ENCODE measurements at regions not wholly inside any gene's neighbourhood (a gene's known extent, or its start where the extent isn't known, plus 50 kb on each side); places are given as distances from the start of the nearest gene placed in this dataset.

DNA sequence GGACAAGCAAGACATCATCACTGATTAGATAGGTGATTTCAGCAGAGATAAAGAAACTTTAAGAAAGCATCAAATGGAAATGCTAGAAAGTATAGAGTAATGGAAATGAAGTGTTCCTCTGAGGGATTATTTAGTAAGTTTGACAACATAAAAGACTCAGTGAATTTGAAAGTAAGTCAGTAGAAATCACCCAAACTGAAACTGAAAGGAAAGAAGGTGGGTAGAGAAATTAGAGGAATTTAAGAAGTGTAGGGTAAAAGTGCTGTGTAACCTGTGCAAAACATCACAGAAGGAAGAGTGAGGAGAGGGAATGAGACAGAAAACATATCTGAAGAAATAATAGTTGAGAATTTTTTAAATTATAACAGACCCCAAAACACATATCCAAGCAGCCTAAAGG lies 343.1 kb downstream of the CBLN2 start:
- no peak for FAIRE-seq
- no peak for DNase-seq (ENCODE audit: insufficient read length, low spot score)

DNA sequence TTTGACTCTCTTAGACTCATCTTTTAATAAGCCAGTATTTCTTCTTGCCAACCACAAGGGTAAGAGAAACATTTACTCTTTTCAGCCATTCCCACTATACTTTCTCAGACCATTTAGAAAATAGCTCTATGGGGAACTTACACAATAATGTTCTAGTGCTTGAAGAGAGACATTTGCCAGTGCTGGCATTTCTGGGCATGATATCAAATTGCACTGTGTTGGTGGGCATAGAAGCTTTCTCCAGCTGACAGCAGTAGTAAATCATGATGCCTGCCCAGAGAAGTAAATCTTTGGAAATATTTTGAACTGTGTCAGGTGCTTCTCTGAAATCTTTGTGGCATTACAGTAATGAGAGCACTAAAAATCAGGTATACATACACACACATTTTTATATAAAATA lies 346.6 kb downstream of the CBLN2 start:
- no peak for DNase-seq (ENCODE audit: insufficient read length, low spot score)
- FAIRE-seq, result no peak

DNA sequence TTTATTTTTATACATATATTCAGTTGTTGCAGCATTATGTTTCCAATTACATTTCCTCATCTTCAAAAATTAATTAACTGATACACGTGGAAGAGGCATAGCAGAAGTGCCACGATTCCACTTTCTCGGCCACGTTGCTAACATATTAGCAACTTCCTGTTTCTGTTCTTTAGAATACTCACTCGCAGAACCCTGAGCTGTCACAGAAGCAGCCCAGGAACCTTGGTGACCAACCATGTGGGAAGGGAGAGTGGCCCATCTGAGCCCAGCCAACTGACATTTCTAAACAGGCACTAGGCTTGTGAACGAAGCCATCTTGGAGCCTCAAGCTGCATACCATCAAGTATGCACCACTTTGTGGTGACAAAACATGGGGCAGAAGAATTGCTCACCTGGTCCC lies 350.1 kb downstream of the CBLN2 start:
- DNase-seq (ENCODE audit: insufficient read length, low spot score) (no peak), FAIRE-seq (no peak)

GRCh38 chr18:72187956-72188355 lies 356.2 kb downstream of the CBLN2 start:
- FAIRE-seq (no peak), DNase-seq (ENCODE audit: insufficient read length, low spot score) (no peak)

DNA sequence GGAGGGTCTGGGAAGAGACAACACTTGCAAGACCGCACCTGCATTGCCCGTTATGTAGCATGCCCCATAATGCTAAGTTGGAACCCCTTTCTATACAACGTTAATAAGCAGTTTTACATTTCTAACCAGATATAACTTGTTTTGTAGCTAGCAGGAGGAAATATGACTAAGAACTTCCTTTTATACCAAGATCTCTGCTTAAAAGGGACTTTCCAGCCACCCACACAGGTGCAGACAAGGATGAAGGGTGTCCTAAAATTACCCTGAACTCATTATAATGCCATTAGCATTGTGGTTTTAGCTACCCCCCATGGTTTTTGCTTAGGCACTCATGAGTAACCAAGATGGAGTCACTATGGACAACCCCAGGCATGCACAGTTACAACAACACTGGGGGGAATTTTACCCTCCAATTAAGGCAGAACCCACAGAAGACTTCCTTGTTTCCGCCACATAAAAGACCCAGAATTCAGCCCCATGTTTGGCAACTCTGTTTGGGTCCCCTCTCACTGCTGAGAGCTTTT lies 362.8 kb downstream of the CBLN2 start:
- no peak for FAIRE-seq
- no peak for DNase-seq (ENCODE audit: insufficient read length, low spot score)

- FAIRE-seq (no peak), DNase-seq (ENCODE audit: insufficient read length, low spot score) (no peak)
These were observed 363.5 kb downstream of the CBLN2 start for GRCh38 chr18:72180689-72181088.

DNA sequence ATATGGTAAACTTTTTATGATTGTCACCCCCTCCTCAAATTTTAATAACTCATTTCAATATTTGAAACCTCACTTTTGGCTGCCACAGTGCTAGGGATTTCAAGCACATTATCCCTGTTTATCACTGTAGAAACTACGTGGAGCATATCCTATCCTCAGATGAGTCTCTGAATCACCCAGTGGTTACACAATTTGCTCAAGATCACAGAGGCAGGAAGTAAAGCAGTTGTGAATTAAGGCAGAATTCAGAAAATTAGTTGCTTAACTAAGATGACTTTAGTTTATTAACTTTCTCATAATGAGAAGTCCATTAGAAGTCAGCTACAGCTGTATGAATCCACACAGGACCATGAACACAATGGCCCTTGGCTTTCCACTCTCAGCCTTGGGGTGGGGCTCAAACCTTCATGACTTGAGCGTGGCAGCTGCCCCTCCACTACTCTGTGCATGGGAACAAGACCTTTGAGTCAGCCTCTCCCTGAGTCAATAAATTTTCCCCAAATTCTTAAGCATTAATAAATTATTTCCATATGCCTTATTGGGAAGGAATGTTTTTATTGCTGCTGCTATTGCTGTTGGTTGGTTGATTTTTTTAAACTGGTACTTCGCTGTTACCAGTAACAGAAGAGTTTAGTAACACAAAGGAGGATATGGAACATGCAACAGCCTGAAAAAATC lies 369.0 kb downstream of the CBLN2 start:
- no peak for FAIRE-seq
- DNase-seq (ENCODE audit: insufficient read length, low spot score), result no peak

DNA sequence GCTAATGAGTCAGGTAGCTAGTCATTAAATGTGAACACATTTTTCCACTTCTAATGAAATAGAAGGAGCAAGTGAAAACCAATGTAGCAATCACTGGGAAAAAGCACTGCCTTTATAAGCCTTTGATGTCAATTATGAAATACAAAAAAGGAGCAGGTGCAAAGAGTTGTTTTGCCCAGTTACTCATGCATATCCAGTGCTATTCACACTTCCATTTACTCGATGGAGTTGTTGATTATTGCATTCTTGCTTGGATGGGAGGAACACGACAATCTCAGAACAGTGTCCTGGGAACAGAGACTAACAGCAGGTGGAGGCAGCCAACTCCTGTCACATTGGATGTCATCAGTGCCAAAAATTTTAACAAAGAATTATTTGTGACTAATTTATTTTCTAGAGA lies 372.5 kb downstream of the CBLN2 start:
- FAIRE-seq (no peak), DNase-seq (ENCODE audit: insufficient read length, low spot score) (no peak)

DNA sequence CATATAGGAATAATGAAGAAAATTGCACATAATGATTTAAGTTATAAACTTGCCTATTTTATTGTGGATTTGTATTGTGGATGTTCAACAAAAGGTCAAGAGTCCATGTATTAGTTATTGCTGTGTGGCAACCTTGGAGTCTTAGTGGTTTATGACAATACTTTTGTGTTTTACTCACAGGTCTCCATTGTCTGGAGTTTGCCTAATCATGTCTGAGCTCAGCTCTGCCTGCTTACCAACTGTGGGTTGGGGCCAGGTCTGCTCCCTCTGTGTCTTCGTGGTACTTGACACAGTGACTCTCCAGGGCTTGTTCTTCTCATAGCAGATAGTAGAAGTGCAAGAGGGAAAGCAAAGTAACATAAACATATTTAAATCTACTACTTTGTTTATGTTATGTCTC lies 382.5 kb downstream of the CBLN2 start:
- no peak for DNase-seq (ENCODE audit: insufficient read length, low spot score)
- no peak for FAIRE-seq

DNA sequence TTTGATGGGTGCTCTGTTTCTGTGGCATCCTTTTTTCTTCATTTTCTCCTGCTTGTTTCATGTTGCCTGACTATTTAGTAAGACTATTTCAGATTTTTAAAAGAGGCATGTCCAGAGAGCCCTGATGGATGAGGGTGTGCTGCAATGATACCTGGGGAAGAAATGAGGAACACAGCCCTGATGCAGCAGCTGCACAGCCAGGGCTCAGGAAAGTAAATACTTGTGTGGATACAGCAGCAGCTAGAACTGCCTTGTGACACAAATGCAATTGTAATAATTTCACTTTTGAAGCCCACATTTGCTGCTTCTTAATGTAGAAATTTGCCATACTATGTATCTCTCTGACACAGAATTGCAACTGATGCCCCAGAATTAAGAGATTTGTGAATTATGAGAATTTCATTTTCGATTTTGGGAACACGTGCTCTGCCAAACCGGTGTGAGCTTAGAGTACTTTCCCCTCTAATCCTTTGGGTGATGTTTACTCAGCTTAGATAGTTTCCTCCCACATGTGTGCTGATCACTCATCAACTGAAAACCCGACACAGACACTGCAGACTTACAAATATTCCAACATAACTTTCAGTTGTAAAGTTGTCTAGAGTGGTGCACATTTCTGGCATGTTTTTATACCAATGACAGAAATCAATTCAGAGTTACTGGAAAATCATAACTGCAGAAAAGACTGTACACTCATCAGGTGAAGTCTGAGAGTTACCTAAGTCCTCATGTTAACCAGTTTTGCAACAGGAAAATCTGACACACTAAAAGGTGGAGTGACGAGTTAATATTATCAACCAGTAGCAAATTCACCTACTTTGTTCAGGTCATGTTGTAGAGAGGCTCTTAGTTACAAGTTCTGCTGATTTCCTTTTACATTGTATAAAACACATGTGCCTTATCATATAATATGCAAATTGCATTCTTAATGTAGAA lies 383.4 kb downstream of the CBLN2 start:
- DNase-seq (ENCODE audit: insufficient read length, low spot score) (no peak), FAIRE-seq (no peak)

- DNase-seq (ENCODE audit: insufficient read length, low spot score) (no peak), FAIRE-seq (no peak)
These were observed 388.8 kb downstream of the CBLN2 start for GRCh38 chr18:72155327-72155726.

- no peak for DNase-seq (ENCODE audit: insufficient read length, low spot score)
- FAIRE-seq, result no peak
These were observed 389.2 kb downstream of the CBLN2 start for GRCh38 chr18:72154926-72155325.

- no peak for DNase-seq (ENCODE audit: insufficient read length, low spot score)
- no peak for FAIRE-seq
These were observed 391.2 kb downstream of the CBLN2 start for GRCh38 chr18:72152935-72153334.

DNA sequence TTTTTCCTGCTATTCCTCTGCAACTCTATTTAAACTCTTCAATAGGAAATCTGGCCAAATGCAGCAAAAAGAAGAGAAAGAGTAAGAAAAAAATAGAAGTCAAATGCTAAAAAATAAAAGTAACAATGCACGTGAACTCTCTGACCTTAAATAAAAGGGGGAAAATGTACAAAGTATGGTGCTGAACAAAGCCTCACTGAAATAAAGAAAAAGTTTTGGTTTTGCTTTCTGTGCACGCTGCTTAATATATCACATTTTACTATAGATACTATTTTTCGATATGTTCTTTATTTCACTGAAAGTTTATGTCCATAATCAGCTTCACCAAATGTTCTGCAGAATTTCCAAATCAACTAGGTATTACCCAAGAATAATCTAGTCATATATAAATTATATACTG lies 396.3 kb downstream of the CBLN2 start:
- no peak for FAIRE-seq

GRCh38 chr18:72140007-72140406 lies 404.1 kb downstream of the CBLN2 start:
- no peak for FAIRE-seq

More for the DNA sequence above, 396.3 kb downstream of the CBLN2 start:
- DNase-seq (ENCODE audit: insufficient read length, low spot score), result no peak

DNA sequence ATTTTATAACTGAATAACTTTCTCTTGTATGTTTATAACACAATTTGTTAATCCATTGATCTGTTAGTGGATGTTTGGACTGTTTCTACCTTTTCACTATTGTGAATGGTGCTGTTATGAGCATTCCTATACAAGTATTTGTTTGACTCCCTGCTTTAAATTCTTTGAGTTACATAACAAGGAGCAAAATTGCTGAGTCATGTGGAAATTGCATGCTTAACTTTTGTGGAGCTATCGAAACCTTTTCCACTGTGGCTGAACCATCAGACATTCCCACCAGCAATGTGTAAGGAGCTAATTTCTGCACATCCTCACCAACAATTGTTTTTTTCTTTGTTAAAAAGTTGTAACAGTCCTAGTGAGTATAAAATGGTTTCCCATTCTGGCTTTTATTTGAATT lies 415.5 kb downstream of the CBLN2 start:
- DNase-seq (ENCODE audit: insufficient read length, low spot score), result no peak
- no peak for FAIRE-seq

More at GRCh38 chr18:72140007-72140406, 404.1 kb downstream of the CBLN2 start:
- no peak for DNase-seq (ENCODE audit: insufficient read length, low spot score)

DNA sequence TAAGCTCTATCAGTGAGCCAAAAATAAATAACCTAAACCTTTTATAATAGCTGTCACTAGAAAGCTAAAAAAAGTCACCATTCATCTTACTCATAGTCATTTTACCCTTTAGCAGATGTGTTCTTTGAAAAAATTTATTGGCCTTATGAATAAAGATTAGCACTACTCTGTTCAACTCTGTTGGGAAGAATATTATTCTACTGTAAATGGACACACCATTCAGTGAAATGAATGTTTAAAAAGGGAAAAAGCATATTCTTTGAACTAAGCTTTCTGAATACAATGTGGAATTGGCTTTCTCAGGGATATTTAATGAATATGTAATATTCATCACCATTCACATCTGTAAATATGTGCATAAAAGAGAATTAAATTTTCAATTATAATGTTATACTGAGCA lies 422.0 kb downstream of the CBLN2 start:
- no peak for DNase-seq (ENCODE audit: insufficient read length, low spot score)
- no peak for FAIRE-seq

DNA sequence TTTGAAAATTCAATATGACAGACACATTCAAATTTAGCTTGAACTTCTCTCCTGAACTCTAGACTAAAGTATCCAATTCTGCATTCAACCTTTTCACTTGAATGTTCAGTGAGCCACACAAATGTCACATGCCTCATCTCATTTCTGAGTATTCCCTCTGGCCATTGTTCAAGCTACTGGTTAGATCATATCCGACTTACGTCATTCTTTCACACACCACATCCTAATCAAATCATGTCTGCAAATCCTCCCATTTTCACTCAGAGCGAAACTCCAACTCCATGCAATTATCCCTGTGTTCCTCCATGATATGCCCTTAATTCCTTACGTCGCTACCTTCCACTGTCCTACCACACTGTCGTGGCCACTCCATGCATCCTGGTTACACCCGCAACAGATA lies 425.1 kb downstream of the CBLN2 start:
- no peak for DNase-seq (ENCODE audit: insufficient read length, low spot score)

DNA sequence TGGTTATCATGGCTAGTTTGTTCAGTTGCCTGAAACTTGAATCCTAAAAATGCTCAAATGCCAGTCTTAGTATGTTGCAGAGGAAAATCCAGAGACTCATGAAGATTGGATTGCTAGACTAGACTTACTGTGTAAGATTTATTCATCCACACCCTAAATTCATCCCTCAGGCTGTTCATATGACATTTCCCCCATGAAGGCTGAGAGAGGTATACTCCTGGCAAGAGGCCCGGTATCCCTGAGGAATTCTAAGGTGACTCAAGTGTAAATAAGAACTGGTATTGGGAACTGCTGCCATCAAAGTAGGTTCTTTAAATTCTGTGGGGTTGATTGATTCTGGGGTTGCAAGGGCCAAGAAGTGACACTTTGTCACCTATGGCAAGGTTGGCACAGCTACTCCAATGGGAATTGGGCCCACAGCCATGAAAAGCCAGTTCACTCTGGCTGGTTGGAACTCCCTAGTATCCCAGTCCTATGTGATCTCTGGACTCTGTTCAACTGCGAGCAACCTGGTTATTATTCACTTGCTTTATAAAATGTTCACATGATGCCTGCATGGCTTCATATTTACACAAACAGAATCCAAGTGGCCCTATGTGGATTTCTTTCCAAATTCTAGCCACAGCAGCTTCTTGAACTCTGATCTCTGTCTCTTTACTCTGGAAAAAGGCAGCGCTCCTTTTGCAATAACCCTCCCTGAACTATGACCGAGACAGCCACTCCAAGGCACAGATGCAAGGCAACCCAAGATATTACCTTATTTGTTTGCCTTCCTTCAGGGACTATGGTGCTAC lies 429.1 kb downstream of the CBLN2 start:
- FAIRE-seq (no peak), DNase-seq (ENCODE audit: insufficient read length, low spot score) (no peak)

More for the DNA sequence above, 425.1 kb downstream of the CBLN2 start:
- no peak for FAIRE-seq

GRCh38 chr18:72107647-72108383 lies 436.3 kb downstream of the CBLN2 start:
- FAIRE-seq (no peak), DNase-seq (ENCODE audit: insufficient read length, low spot score) (no peak)
